ENCODE measurements at regions not wholly inside any gene's neighbourhood (a gene's known extent, or its start where the extent isn't known, plus 50 kb on each side); places are given as distances from the start of the nearest gene placed in this dataset.

- POLR2A ChIA-PET, result no interaction called here
- CTCF ChIA-PET, result no interaction called here
- no peak for DNase-seq (ENCODE audit: low read depth, low spot score)
Observed at GRCh38 chr4:60315586-60315985, 884.5 kb upstream of the ADGRL3 start.

GRCh38 chr4:60326735-60327134, 873.4 kb upstream of the ADGRL3 start:
- ChIA-PET CTCF (no interaction called here), POLR2A (no interaction called here)
- TF ChIP-seq CTCF (IDR thresholded peaks at IDR 0.05; ENCODE audit: insufficient read depth, low read length, missing control alignments), result no peak

More at GRCh38 chr4:60315586-60315985, 884.5 kb upstream of the ADGRL3 start:
- no peak for TF ChIP-seq CTCF (IDR thresholded peaks at IDR 0.05; ENCODE audit: insufficient read depth, low read length, missing control alignments)
- H3K4me3 ChIP-seq (ENCODE audit: low read depth, low read length), result no peak overlapping the region

GRCh38 chr4:60327651-60328050, 872.5 kb upstream of the ADGRL3 start:
- POLR2A ChIA-PET, result no interaction called here
- no peak for TF ChIP-seq CTCF (IDR thresholded peaks at IDR 0.05; ENCODE audit: insufficient read depth, low read length, missing control alignments)
- no peak overlapping the region for H3K4me3 ChIP-seq (ENCODE audit: low read depth, low read length)
- no peak for DNase-seq (ENCODE audit: low read depth, low spot score)
- CTCF ChIA-PET, result no interaction called here

More at GRCh38 chr4:60326735-60327134, 873.4 kb upstream of the ADGRL3 start:
- DNase-seq (ENCODE audit: low read depth, low spot score), result no peak
- H3K4me3 ChIP-seq (ENCODE audit: low read depth, low read length), result no peak overlapping the region

DNA sequence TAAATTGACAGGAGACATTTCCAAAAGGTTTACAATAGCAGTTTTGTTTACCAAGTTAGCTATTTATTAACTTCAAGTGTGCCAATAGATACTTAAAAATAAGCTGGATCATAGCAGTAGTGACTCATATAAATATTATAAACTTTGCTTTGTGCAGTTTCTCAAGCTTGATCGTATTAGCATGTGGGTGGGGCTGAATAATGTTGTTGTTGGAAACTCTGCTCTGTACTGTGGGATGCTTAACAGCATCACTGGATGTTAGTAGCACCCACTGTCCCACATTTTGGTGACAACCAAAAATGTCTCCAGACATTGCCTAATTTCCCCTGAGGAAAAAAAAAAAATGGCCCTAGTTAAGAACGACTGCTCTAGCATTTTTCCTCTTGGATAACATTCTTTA, 855.2 kb upstream of the ADGRL3 start:
- no peak for TF ChIP-seq CTCF (IDR thresholded peaks at IDR 0.05; ENCODE audit: insufficient read depth, low read length, missing control alignments)
- ChIA-PET CTCF (no interaction called here), POLR2A (no interaction called here)
- DNase-seq (ENCODE audit: low read depth, low spot score), result no peak
- no peak overlapping the region for H3K4me3 ChIP-seq (ENCODE audit: low read depth, low read length)

DNA sequence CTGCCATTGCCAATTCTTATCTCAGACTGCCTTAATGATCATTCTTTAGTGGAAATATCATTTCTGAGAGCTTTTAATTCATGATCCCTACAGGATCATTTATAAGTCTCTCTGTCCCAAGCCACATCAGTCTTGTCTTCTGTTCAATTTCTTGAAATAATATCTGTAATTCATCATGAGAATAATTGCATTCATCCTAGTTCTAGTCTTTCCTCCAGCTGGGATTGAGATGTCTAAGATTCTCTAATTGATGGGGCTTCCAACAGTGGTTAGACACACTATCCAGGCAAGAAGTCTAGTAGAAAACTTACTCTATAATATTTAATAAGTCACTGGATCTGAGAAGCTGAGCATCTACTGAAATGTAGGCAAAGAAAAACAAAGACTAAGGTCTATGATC, 854.7 kb upstream of the ADGRL3 start:
- no peak overlapping the region for H3K4me3 ChIP-seq (ENCODE audit: low read depth, low read length)
- TF ChIP-seq CTCF (IDR thresholded peaks at IDR 0.05; ENCODE audit: insufficient read depth, low read length, missing control alignments), result no peak
- no peak for DNase-seq (ENCODE audit: low read depth, low spot score)
- POLR2A ChIA-PET, result no interaction called here
- CTCF ChIA-PET, result no interaction called here

DNA sequence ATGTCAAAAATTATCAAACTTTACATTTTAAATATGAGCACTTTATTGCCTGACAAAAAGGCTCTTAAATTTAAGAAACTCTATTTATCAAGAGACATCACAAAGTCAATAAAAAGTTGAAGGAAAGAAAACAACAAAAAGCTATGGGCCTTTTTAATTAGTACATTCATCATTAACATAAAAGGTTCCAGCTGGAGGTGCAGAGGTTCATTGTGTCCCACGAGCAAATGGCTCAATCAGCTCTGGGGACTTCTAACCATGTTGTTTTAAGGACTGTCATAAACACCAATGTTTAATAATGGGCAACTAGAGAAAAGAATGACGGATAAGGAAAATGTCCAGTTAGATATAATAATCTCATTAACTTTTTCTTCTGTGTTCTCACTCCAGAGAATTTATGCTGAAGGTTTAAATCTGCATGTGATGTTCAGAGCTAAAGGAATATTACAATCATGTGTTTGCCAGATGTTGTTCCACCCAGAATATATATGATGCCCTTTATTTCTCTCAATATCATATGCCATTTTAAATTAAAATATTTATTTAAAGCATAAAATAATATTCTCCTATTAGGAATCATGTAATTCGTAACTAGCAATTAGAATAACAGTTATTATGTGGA, 840.3 kb upstream of the ADGRL3 start:
- no peak for TF ChIP-seq CTCF (IDR thresholded peaks at IDR 0.05; ENCODE audit: insufficient read depth, low read length, missing control alignments)
- CTCF ChIA-PET, result no interaction called here
- H3K4me3 ChIP-seq (ENCODE audit: low read depth, low read length), result no peak overlapping the region
- DNase-seq (ENCODE audit: low read depth, low spot score), result no peak
- POLR2A ChIA-PET, result no interaction called here
